ENCODE measurements at regions not wholly inside any gene's neighbourhood (a gene's known extent, or its start where the extent isn't known, plus 50 kb on each side); places are given as distances from the start of the nearest gene placed in this dataset.

GRCh38 chr3:31027191-31027761 lies 132.8 kb upstream of the GADL1 start:
- no peak for TF ChIP-seq CTCF (IDR thresholded peaks at IDR 0.05; ENCODE audit: insufficient read depth, low read length, severe bottlenecking)
- FAIRE-seq (no peak), DNase-seq (ENCODE audit: low read depth) (no peak)
- H3K27me3 ChIP-seq (ENCODE audit: control insufficient read depth, insufficient read depth, low read length) = no peaks in the 10 kb centered on the region
- H3K36me3 ChIP-seq (ENCODE audit: control insufficient read depth, insufficient read depth, low read length) = no peaks in the 10 kb centered on the region
- no peak overlapping the region for H3K4me3 ChIP-seq (ENCODE audit: low read depth, low read length)

- DNase-seq (ENCODE audit: low read depth) = no peak
- H3K4me3 ChIP-seq (ENCODE audit: low read depth, low read length) = no peak overlapping the region
- no peaks in the 10 kb centered on the region for H3K36me3 ChIP-seq (ENCODE audit: control insufficient read depth, insufficient read depth, low read length)
- FAIRE-seq = no peak
- H3K27me3 ChIP-seq (ENCODE audit: control insufficient read depth, insufficient read depth, low read length) = no peaks in the 10 kb centered on the region
- no peak for TF ChIP-seq CTCF (IDR thresholded peaks at IDR 0.05; ENCODE audit: insufficient read depth, low read length, severe bottlenecking)
Observed at GRCh38 chr3:31027914-31028313, 133.5 kb upstream of the GADL1 start.

- H3K36me3 ChIP-seq (ENCODE audit: control insufficient read depth, insufficient read depth, low read length) = no peaks in the 10 kb centered on the region
- FAIRE-seq = no peak
- H3K27me3 ChIP-seq (ENCODE audit: control insufficient read depth, insufficient read depth, low read length) = no peaks in the 10 kb centered on the region
- DNase-seq (ENCODE audit: low read depth) = no peak
- no peak for TF ChIP-seq CTCF (IDR thresholded peaks at IDR 0.05; ENCODE audit: insufficient read depth, low read length, severe bottlenecking)
- no peak overlapping the region for H3K4me3 ChIP-seq (ENCODE audit: low read depth, low read length)
Observed at GRCh38 chr3:31028766-31029165, 134.3 kb upstream of the GADL1 start.

- FAIRE-seq (no peak), DNase-seq (ENCODE audit: low read depth) (no peak)
- no peak for TF ChIP-seq CTCF (IDR thresholded peaks at IDR 0.05; ENCODE audit: insufficient read depth, low read length, severe bottlenecking)
- no peaks in the 10 kb centered on the region for H3K27me3 ChIP-seq (ENCODE audit: control insufficient read depth, insufficient read depth, low read length)
- no peaks in the 10 kb centered on the region for H3K36me3 ChIP-seq (ENCODE audit: control insufficient read depth, insufficient read depth, low read length)
- no peak overlapping the region for H3K4me3 ChIP-seq (ENCODE audit: low read depth, low read length)
Observed at GRCh38 chr3:31029706-31030105, 135.2 kb upstream of the GADL1 start.

- Histone ChIP-seq H3K27me3 (ENCODE audit: control insufficient read depth, insufficient read depth, low read length) (no peaks in the 10 kb centered on the region), H3K4me3 (ENCODE audit: low read depth, low read length) (no peak overlapping the region), H3K36me3 (ENCODE audit: control insufficient read depth, insufficient read depth, low read length) (no peaks in the 10 kb centered on the region)
- no peak for DNase-seq (ENCODE audit: low read depth)
- no peak for TF ChIP-seq CTCF (IDR thresholded peaks at IDR 0.05; ENCODE audit: insufficient read depth, low read length, severe bottlenecking)
- no peak for FAIRE-seq
Observed at GRCh38 chr3:31035681-31036080, 141.2 kb upstream of the GADL1 start.

- no peak for TF ChIP-seq CTCF (IDR thresholded peaks at IDR 0.05; ENCODE audit: insufficient read depth, low read length, severe bottlenecking)
- no peak overlapping the region for H3K4me3 ChIP-seq (ENCODE audit: low read depth, low read length)
- FAIRE-seq (peak; percentile 18), DNase-seq (ENCODE audit: low read depth) (no peak)
- no peaks in the 10 kb centered on the region for H3K27me3 ChIP-seq (ENCODE audit: control insufficient read depth, insufficient read depth, low read length)
- H3K36me3 ChIP-seq (ENCODE audit: control insufficient read depth, insufficient read depth, low read length) = no peaks in the 10 kb centered on the region
Observed at GRCh38 chr3:31038086-31038739, 143.8 kb upstream of the GADL1 start.

Data from bronchial epithelial cell (primary cell).